PC-9 (cell line): ENCODE measurements at regions not wholly inside any gene's neighbourhood (a gene's known extent, or its start where the extent isn't known, plus 50 kb on each side); places are given as distances from the start of the nearest gene placed in this dataset.
"Not testable (repeated sequence)": the region's sequence is repeated elsewhere in the genome, so short reads cannot be mapped to it uniquely, and the experiment has no call there.

ENCODE experiments used
- BruUV-seq: library from RNA; stranded (reverse); fragments of 400-500 nt; replicated peaks from 2 replicates; lab custom pipeline; 2021; lab: Mats Ljungman, UMichigan
- CTCF ChIA-PET: fragments of 300-600 bp; sonication (Branson Sonifier 250); formaldehyde crosslinking; loops from one replicate; lab custom pipeline; 2022; ENCODE audit warnings: antibody characterized with exemption; lab: Charles Lee
- POLR2A ChIA-PET: fragments of 300-600 bp; sonication (Branson Sonifier 250); formaldehyde crosslinking; loops from one replicate; lab custom pipeline; 2022; ENCODE audit warnings: antibody characterized with exemption; ENCODE audit not compliant: unreplicated experiment; lab: Charles Lee
- DNase-seq, 2 experiments: peaks; one replicate each; pipeline versions ENCODE4 v3.0.0 to v3.0.0-alpha.2; 2015 to 2022; ENCODE audit warnings: mixed read lengths in 1 of 2
- H2AFZ ChIP-seq: fragments of 200-600 bp; sonication (generic); 2 replicates; pipeline ENCODE4 v1.8.1; 2017; ENCODE audit warnings: antibody characterized with exemption
- H3F3A ChIP-seq: fragments of 200-600 bp; sonication (generic); 2 replicates; pipeline ENCODE4 v1.8.1; 2017; ENCODE audit warnings: antibody characterized with exemption, mild to moderate bottlenecking, low read depth; ENCODE audit not compliant: insufficient read depth
- H3K27ac ChIP-seq: fragments of 200-600 bp; sonication (generic); 2 replicates; pipeline ENCODE4 v1.6.1; 2016; ENCODE audit warnings: mixed run types
- H3K27me3 ChIP-seq: fragments of 200-600 bp; sonication (generic); 2 replicates; pipeline ENCODE4 v1.6.1; 2016; ENCODE audit warnings: low read depth, mixed run types; ENCODE audit not compliant: insufficient read depth
- H3K36me3 ChIP-seq: fragments of 200-600 bp; sonication (generic); 2 replicates; pipeline ENCODE4 v1.6.1; 2016; ENCODE audit warnings: low read depth, mixed run types
- H3K4me1 ChIP-seq: fragments of 200-600 bp; sonication (generic); replicated peaks from 2 replicates; pipeline ENCODE4 v1.6.1; 2016; ENCODE audit warnings: mixed run types; ENCODE audit not compliant: insufficient read depth
- H3K4me2 ChIP-seq: fragments of 200-600 bp; sonication (generic); 2 replicates; pipeline ENCODE4 v1.6.1; 2017; ENCODE audit warnings: mixed run types
- H3K4me3 ChIP-seq: fragments of 200-600 bp; sonication (generic); 2 replicates; pipeline ENCODE4 v1.6.1; 2016; ENCODE audit warnings: mixed run types
- H3K79me2 ChIP-seq: fragments of 200-600 bp; sonication (generic); 2 replicates; pipeline ENCODE4 v1.6.1; 2017; ENCODE audit warnings: low read depth, mixed run types
- H3K9me2 ChIP-seq: fragments of 200-600 bp; sonication (generic); 2 replicates; pipeline ENCODE4 v1.8.1; 2017; ENCODE audit warnings: mild to moderate bottlenecking; ENCODE audit not compliant: insufficient read depth
- H3K9me3 ChIP-seq: fragments of 200-600 bp; sonication (generic); 2 replicates; pipeline ENCODE4 v1.8.1; 2016; ENCODE audit warnings: low read depth; ENCODE audit not compliant: insufficient read depth
- H4K20me1 ChIP-seq: fragments of 200-600 bp; sonication (generic); 2 replicates; pipeline ENCODE4 v1.8.1; 2017; ENCODE audit not compliant: insufficient read depth
- CTCF ChIP-seq: fragments of 200-600 bp; sonication (generic); conservative IDR thresholded peaks from 2 replicates; pipeline ENCODE4 v1.6.1; 2017; ENCODE audit warnings: mixed run types, antibody characterized with exemption, mild to moderate bottlenecking, moderate library complexity
- EZH2 ChIP-seq: fragments of 200-600 bp; sonication (generic); IDR thresholded peaks from 2 replicates; pipeline ENCODE4 v1.8.0; 2017; ENCODE audit warnings: antibody characterized with exemption, low read depth
- intact Hi-C: fragments of 100-400 bp; cut with micrococcal nuclease; formaldehyde crosslinking; loops from one replicate; pipeline ENCODE4 v1.10.0; 2022; ENCODE audit not compliant: unreplicated experiment

GRCh38 chr18:1541478-1541877, 636.8 kb downstream of the ADCYAP1 start:
- ChIA-PET POLR2A (no interaction called here), CTCF (no interaction called here)
- Histone ChIP-seq H3K27ac (no peak overlapping the region), H3K27me3 (no peaks in the 10 kb centered on the region), H4K20me1 (no peaks in the 10 kb centered on the region), H3K9me2 (no peaks in the 10 kb centered on the region), H3K79me2 (no peaks in the 10 kb centered on the region), H3K4me2 (no peak overlapping the region), H3K9me3 (no peaks in the 10 kb centered on the region), H3K4me3 (no peak overlapping the region), H2AFZ (no peak overlapping the region), H3F3A (no peaks in the 10 kb centered on the region), H3K36me3 (no peaks in the 10 kb centered on the region), H3K4me1 (no peaks in the 10 kb centered on the region)
- intact Hi-C loops: no loop called here
- BruUV-seq: no TSS peak
- TF ChIP-seq CTCF: no peak
- no peak for TF ChIP-seq EZH2
- no peak for DNase-seq

DNA sequence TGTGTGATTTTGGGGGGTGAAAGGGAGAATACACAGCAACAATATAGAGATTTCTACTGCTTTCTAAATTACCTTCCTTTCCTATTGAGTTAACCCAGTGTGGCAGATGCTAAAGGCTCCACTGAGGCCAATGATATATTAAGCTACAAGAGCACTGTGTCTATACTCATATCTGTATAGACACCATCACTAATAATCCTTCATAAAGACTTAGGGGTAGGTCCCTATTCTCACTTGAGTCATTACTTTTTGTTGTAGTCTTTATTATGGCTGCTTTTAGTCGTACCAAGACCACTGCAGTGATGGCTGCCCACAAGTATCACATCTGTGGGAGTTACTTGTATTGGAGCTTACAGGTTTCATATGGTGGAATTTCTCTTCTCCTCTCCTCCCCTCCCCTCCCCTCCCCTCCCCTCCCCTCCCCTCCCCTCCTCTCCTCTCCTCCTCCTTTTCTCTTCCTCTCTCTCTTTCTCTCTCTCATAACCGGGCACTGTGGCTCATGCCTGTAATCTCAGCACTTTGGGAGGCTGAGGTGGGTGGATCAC, 637.6 kb downstream of the ADCYAP1 start:
- no TSS peak for BruUV-seq
- DNase-seq: no peak
- ChIA-PET POLR2A (no interaction called here), CTCF (no interaction called here)
- TF ChIP-seq EZH2: no peak
- no peak for TF ChIP-seq CTCF
- no peaks in the 10 kb centered on the region for H3K9me3 ChIP-seq
- H3K4me3 ChIP-seq: no peak overlapping the region
- intact Hi-C loops: no loop called here
- no peaks in the 10 kb centered on the region for H3K27me3 ChIP-seq
- no peak overlapping the region for H3K27ac ChIP-seq
- H3K9me2 ChIP-seq: no peaks in the 10 kb centered on the region
- H3K79me2 ChIP-seq: no peaks in the 10 kb centered on the region
- no peaks in the 10 kb centered on the region for H4K20me1 ChIP-seq
- H3F3A ChIP-seq: no peaks in the 10 kb centered on the region
- no peaks in the 10 kb centered on the region for H3K4me1 ChIP-seq
- no peak overlapping the region for H2AFZ ChIP-seq
- H3K4me2 ChIP-seq: no peak overlapping the region
- no peaks in the 10 kb centered on the region for H3K36me3 ChIP-seq

- Histone ChIP-seq H4K20me1 (no peaks in the 10 kb centered on the region), H3K27me3 (no peaks in the 10 kb centered on the region), H3K4me1 (no peaks in the 10 kb centered on the region), H3F3A (no peaks in the 10 kb centered on the region), H3K4me2 (no peak overlapping the region), H3K9me3 (no peaks in the 10 kb centered on the region), H2AFZ (0 out of 2 replicates have a peak overlapping the region, but pooled peaks have one; percentile 43), H3K36me3 (no peaks in the 10 kb centered on the region), H3K79me2 (no peaks in the 10 kb centered on the region), H3K9me2 (no peaks in the 10 kb centered on the region), H3K27ac (no peak overlapping the region), H3K4me3 (no peak overlapping the region)
- ChIA-PET CTCF (interaction anchor here (0.5 kb wide), 1 partner anchor 31 kb away, joined by 3 read pairs; no protein-coding TSS in a partner anchor), POLR2A (interaction anchor here (0.5 kb wide), 1 partner anchor 945 kb away, joined by 4 read pairs; no protein-coding TSS in a partner anchor)
- no peak for TF ChIP-seq CTCF
- TF ChIP-seq EZH2: no peak
- no TSS peak for BruUV-seq
- DNase-seq: no peak
- intact Hi-C loops: no loop called here
Measured at GRCh38 chr18:1544016-1544415, 639.3 kb downstream of the ADCYAP1 start.

DNA sequence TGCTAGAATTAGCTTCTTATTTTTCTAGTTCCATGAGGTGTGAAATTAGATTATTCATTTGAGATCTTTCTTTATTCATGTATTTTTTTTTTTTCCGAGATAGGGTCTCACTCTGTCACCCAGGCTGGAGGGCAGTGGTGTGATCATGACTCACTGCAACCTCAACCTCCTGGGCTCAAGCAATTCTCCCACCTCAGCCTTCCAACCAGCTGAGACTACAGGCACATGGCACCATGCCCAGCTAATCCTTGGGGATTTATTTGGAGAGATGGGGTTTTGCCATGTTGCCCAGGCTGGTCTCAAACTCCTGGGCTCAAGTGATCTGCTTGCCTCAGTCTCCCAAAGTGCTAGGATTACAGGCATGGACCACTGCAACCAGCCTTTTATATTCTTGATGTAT, 653.0 kb downstream of the ADCYAP1 start:
- intact Hi-C loops, CTCF ChIA-PET, H3F3A ChIP-seq, H3K79me2 ChIP-seq, BruUV-seq, H3K4me2 ChIP-seq, H3K36me3 ChIP-seq, DNase-seq, H3K27me3 ChIP-seq, H3K9me3 ChIP-seq, H3K4me1 ChIP-seq, H3K9me2 ChIP-seq, H4K20me1 ChIP-seq, H3K4me3 ChIP-seq, POLR2A ChIA-PET, H3K27ac ChIP-seq, H2AFZ ChIP-seq: not testable (repeated sequence)
